ENCODE measurements at regions not wholly inside any gene's neighbourhood (a gene's known extent, or its start where the extent isn't known, plus 50 kb on each side); places are given as distances from the start of the nearest gene placed in this dataset.

GRCh38 chr1:184276416-184276815, 110.4 kb upstream of the C1orf21 start:
- DNase-seq (ENCODE audit: low read depth in 2 of 2): no peak

GRCh38 chr1:184279911-184280458, 106.8 kb upstream of the C1orf21 start:
- no peak for DNase-seq (ENCODE audit: low read depth in 2 of 2)

GRCh38 chr1:184283999-184284398, 102.8 kb upstream of the C1orf21 start:
- DNase-seq (ENCODE audit: low read depth in 2 of 2): no peak

- no peak for DNase-seq (ENCODE audit: low read depth in 2 of 2)
These were observed 101.9 kb upstream of the C1orf21 start for GRCh38 chr1:184284900-184285299.

- no peak for DNase-seq (ENCODE audit: low read depth in 2 of 2)
These were observed 101.3 kb upstream of the C1orf21 start for GRCh38 chr1:184285401-184286087.

- no peak for DNase-seq (ENCODE audit: low read depth in 2 of 2)
These were observed 99.8 kb upstream of the C1orf21 start for GRCh38 chr1:184287001-184287400.

GRCh38 chr1:184289825-184290550, 96.8 kb upstream of the C1orf21 start:
- DNase-seq (ENCODE audit: low read depth in 2 of 2): no peak

GRCh38 chr1:184291701-184292100, 95.1 kb upstream of the C1orf21 start:
- no peak for DNase-seq (ENCODE audit: low read depth in 2 of 2)

- no peak for DNase-seq (ENCODE audit: low read depth in 2 of 2)
These were observed 94.7 kb upstream of the C1orf21 start for GRCh38 chr1:184292101-184292500.

GRCh38 chr1:184294101-184294500, 92.7 kb upstream of the C1orf21 start:
- DNase-seq (ENCODE audit: low read depth in 2 of 2): no peak

GRCh38 chr1:184296466-184297243, 90.2 kb upstream of the C1orf21 start:
- DNase-seq (ENCODE audit: low read depth in 2 of 2): no peak

- DNase-seq (ENCODE audit: low read depth in 2 of 2): no peak
These were observed 89.5 kb upstream of the C1orf21 start for GRCh38 chr1:184297244-184297750.

GRCh38 chr1:184298440-184299405, 88.1 kb upstream of the C1orf21 start:
- DNase-seq (ENCODE audit: low read depth in 2 of 2): no peak

- DNase-seq (ENCODE audit: low read depth in 2 of 2): no peak
These were observed 87.4 kb upstream of the C1orf21 start for GRCh38 chr1:184299406-184299790.

GRCh38 chr1:184299796-184300195, 87.0 kb upstream of the C1orf21 start:
- no peak for DNase-seq (ENCODE audit: low read depth in 2 of 2)

GRCh38 chr1:184300446-184300845, 86.4 kb upstream of the C1orf21 start:
- no peak for DNase-seq (ENCODE audit: low read depth in 2 of 2)

GRCh38 chr1:184301227-184301626, 85.6 kb upstream of the C1orf21 start:
- no peak for DNase-seq (ENCODE audit: low read depth in 2 of 2)

- no peak for DNase-seq (ENCODE audit: low read depth in 2 of 2)
These were observed 84.5 kb upstream of the C1orf21 start for GRCh38 chr1:184302346-184302745.

- DNase-seq (ENCODE audit: low read depth in 2 of 2): no peak
These were observed 76.5 kb upstream of the C1orf21 start for GRCh38 chr1:184310157-184310819.

- DNase-seq (ENCODE audit: low read depth in 2 of 2): no peak
These were observed 75.2 kb upstream of the C1orf21 start for GRCh38 chr1:184311580-184311979.
